ENCODE measurements at regions not wholly inside any gene's neighbourhood (a gene's known extent, or its start where the extent isn't known, plus 50 kb on each side); places are given as distances from the start of the nearest gene placed in this dataset.

- 81 to 86% methylated on average over 13 to 15 of the region's 15 CpGs for WGBS, 2 experiments
- no peaks in the 10 kb centered on the region for H3K36me3 ChIP-seq (ENCODE audit: control insufficient read depth, insufficient read depth, low read length)
- no peak overlapping the region for H3K27ac ChIP-seq (ENCODE audit: insufficient read depth, low read depth, low read length, poor library complexity, severe bottlenecking)
Observed at GRCh38 chr16:73285436-73286201, 237.7 kb upstream of the ZFHX3 start.

GRCh38 chr16:73280388-73280787 lies 232.5 kb upstream of the ZFHX3 start:
- H3K27ac ChIP-seq (ENCODE audit: insufficient read depth, low read depth, low read length, poor library complexity, severe bottlenecking) = no peak overlapping the region
- no peaks in the 10 kb centered on the region for H3K27me3 ChIP-seq (ENCODE audit: control insufficient read depth, insufficient read depth, low read length, poor library complexity, severe bottlenecking)
- no peaks in the 10 kb centered on the region for H3K36me3 ChIP-seq (ENCODE audit: control insufficient read depth, insufficient read depth, low read length)
- WGBS, 2 experiments = 92 to 100% methylated on average over 2 of the region's 2 CpGs
- no peak overlapping the region for H3K4me3 ChIP-seq (ENCODE audit: insufficient read depth, low read depth, low read length)
- H3K4me1 ChIP-seq (ENCODE audit: control insufficient read depth, insufficient read depth, low read length) = no peaks in the 10 kb centered on the region
- H3K9me3 ChIP-seq (ENCODE audit: control insufficient read depth, low read length) = no peaks in the 10 kb centered on the region

More at GRCh38 chr16:73285436-73286201, 237.7 kb upstream of the ZFHX3 start:
- H3K9me3 ChIP-seq (ENCODE audit: control insufficient read depth, low read length) = no peaks in the 10 kb centered on the region
- no peaks in the 10 kb centered on the region for H3K27me3 ChIP-seq (ENCODE audit: control insufficient read depth, insufficient read depth, low read length, poor library complexity, severe bottlenecking)
- no peak overlapping the region for H3K4me3 ChIP-seq (ENCODE audit: insufficient read depth, low read depth, low read length)
- H3K4me1 ChIP-seq (ENCODE audit: control insufficient read depth, insufficient read depth, low read length) = peaks cover 5% of the 10 kb centered on the region

DNA sequence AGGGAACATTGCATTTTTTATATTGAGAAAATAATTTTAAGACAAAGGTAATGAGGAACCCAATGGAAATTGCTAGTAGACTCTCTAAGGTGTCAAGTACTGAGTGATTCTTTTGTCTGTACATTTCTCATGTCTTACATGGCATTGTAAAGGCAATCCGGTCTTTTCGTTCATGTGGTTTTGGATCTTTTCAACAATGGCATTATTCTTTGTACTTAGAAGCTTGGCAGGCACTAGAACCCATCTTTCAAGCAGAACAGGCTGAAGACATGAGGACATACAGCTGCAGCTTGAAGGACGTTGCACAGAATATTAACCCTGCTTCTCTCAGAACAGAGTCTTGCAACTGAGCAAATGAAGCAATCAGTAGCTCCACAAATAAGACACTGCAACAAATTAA lies 231.5 kb upstream of the ZFHX3 start:
- H3K4me1 ChIP-seq (ENCODE audit: control insufficient read depth, insufficient read depth, low read length) = no peaks in the 10 kb centered on the region
- H3K36me3 ChIP-seq (ENCODE audit: control insufficient read depth, insufficient read depth, low read length) = no peaks in the 10 kb centered on the region
- H3K4me3 ChIP-seq (ENCODE audit: insufficient read depth, low read depth, low read length) = no peak overlapping the region
- no peak overlapping the region for H3K27ac ChIP-seq (ENCODE audit: insufficient read depth, low read depth, low read length, poor library complexity, severe bottlenecking)
- no peaks in the 10 kb centered on the region for H3K9me3 ChIP-seq (ENCODE audit: control insufficient read depth, low read length)
- 89 to 94% methylated on average over 3 of the region's 3 CpGs for WGBS, 2 experiments
- no peaks in the 10 kb centered on the region for H3K27me3 ChIP-seq (ENCODE audit: control insufficient read depth, insufficient read depth, low read length, poor library complexity, severe bottlenecking)

DNA sequence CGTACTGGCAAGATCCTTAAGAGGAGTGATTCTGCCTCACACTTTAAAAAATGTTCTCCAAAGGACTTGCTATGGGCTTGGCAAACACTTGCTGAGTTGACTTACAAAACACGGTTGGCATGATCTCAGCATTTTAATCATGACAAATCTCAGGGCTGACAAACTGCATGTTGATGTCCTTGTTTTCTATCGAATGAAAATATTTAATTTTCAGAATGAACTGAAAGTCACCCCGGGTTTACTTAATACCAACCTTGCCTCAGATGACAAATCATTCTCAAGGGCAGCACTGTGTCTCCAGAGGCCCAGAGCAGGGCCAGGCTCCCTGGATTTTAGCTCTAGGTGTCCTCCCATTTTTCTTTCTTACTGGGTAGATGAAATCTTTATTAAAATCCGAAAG lies 229.1 kb upstream of the ZFHX3 start:
- Histone ChIP-seq H3K4me1 (ENCODE audit: control insufficient read depth, insufficient read depth, low read length) (no peaks in the 10 kb centered on the region), H3K9me3 (ENCODE audit: control insufficient read depth, low read length) (no peaks in the 10 kb centered on the region), H3K36me3 (ENCODE audit: control insufficient read depth, insufficient read depth, low read length) (no peaks in the 10 kb centered on the region), H3K27ac (ENCODE audit: insufficient read depth, low read depth, low read length, poor library complexity, severe bottlenecking) (no peak overlapping the region), H3K27me3 (ENCODE audit: control insufficient read depth, insufficient read depth, low read length, poor library complexity, severe bottlenecking) (no peaks in the 10 kb centered on the region), H3K4me3 (ENCODE audit: insufficient read depth, low read depth, low read length) (no peak overlapping the region)
- 94 to 95% methylated on average over 5 of the region's 5 CpGs for WGBS, 2 experiments

DNA sequence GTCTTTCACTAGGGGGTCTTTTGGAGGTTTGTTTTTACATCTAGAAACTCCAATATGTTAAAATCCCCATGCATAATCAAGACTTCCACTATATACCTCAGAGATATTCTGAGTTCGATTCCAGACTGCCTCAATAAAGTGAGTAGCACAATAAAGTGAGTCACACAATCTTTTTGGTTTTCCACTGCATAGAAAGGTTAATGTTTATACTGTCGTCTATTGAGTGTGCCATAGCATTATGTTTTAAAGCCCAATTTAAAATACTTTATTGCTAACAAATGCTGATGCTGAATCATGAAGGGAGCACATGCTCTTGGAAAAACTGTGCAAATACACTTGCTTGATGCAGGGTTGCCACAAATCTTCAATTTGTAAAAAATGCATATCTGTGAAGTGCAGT lies 227.5 kb upstream of the ZFHX3 start:
- 87 to 100% methylated on average over 2 of the region's 2 CpGs for WGBS, 2 experiments
- Histone ChIP-seq H3K27me3 (ENCODE audit: control insufficient read depth, insufficient read depth, low read length, poor library complexity, severe bottlenecking) (no peaks in the 10 kb centered on the region), H3K27ac (ENCODE audit: insufficient read depth, low read depth, low read length, poor library complexity, severe bottlenecking) (no peak overlapping the region), H3K9me3 (ENCODE audit: control insufficient read depth, low read length) (no peaks in the 10 kb centered on the region), H3K4me1 (ENCODE audit: control insufficient read depth, insufficient read depth, low read length) (no peaks in the 10 kb centered on the region), H3K36me3 (ENCODE audit: control insufficient read depth, insufficient read depth, low read length) (no peaks in the 10 kb centered on the region), H3K4me3 (ENCODE audit: insufficient read depth, low read depth, low read length) (no peak overlapping the region)

- H3K9me3 ChIP-seq (ENCODE audit: control insufficient read depth, low read length) = no peaks in the 10 kb centered on the region
- 71 to 92% methylated on average over 3 to 5 of the region's 5 CpGs for WGBS, 2 experiments
- no peaks in the 10 kb centered on the region for H3K4me1 ChIP-seq (ENCODE audit: control insufficient read depth, insufficient read depth, low read length)
Observed at GRCh38 chr16:73275024-73275423, 227.1 kb upstream of the ZFHX3 start.

GRCh38 chr16:73274140-73274539 lies 226.2 kb upstream of the ZFHX3 start:
- Histone ChIP-seq H3K4me1 (ENCODE audit: control insufficient read depth, insufficient read depth, low read length) (no peaks in the 10 kb centered on the region), H3K27ac (ENCODE audit: insufficient read depth, low read depth, low read length, poor library complexity, severe bottlenecking) (no peak overlapping the region), H3K27me3 (ENCODE audit: control insufficient read depth, insufficient read depth, low read length, poor library complexity, severe bottlenecking) (no peaks in the 10 kb centered on the region), H3K36me3 (ENCODE audit: control insufficient read depth, insufficient read depth, low read length) (no peaks in the 10 kb centered on the region), H3K4me3 (ENCODE audit: insufficient read depth, low read depth, low read length) (no peak overlapping the region), H3K9me3 (ENCODE audit: control insufficient read depth, low read length) (no peaks in the 10 kb centered on the region)
- 89 to 100% methylated on average over 1 of the region's 1 CpG for WGBS, 2 experiments

More at GRCh38 chr16:73275024-73275423, 227.1 kb upstream of the ZFHX3 start:
- Histone ChIP-seq H3K27me3 (ENCODE audit: control insufficient read depth, insufficient read depth, low read length, poor library complexity, severe bottlenecking) (no peaks in the 10 kb centered on the region), H3K4me3 (ENCODE audit: insufficient read depth, low read depth, low read length) (no peak overlapping the region), H3K36me3 (ENCODE audit: control insufficient read depth, insufficient read depth, low read length) (no peaks in the 10 kb centered on the region), H3K27ac (ENCODE audit: insufficient read depth, low read depth, low read length, poor library complexity, severe bottlenecking) (no peak overlapping the region)

DNA sequence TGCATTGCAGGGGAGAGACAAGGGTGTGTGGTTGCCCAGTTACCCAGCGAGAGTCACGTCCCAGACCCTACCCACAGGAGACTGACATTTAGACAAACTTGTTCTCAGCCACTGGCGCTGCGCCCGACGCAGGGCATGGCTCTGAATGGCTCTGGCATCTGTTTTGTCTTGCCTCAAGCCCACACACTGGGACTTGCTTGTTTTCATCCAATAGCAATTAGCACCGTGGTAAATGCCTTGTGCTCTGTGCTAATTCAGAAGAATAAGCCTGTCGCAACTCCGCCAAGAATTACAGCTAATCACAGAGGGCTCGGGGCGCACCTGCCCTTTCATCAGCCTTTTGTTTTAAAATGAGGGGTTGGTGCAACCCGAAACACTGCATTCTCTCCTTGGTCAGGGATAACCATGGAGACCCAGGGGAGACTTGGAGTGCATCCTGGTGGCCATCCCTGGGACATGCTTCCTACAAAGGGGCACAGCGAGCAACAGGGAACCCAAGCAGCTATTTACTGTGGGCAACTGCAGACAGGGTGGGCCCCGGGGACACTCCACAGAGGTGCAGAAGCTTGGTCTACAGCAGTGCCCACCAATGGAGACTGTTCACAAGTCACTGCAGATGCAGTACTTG lies 220.6 kb upstream of the ZFHX3 start:
- Histone ChIP-seq H3K4me3 (ENCODE audit: insufficient read depth, low read depth, low read length) (no peak overlapping the region), H3K4me1 (ENCODE audit: control insufficient read depth, insufficient read depth, low read length) (no peaks in the 10 kb centered on the region), H3K27me3 (ENCODE audit: control insufficient read depth, insufficient read depth, low read length, poor library complexity, severe bottlenecking) (peaks cover 3% of the 10 kb centered on the region), H3K27ac (ENCODE audit: insufficient read depth, low read depth, low read length, poor library complexity, severe bottlenecking) (no peak overlapping the region), H3K9me3 (ENCODE audit: control insufficient read depth, low read length) (no peaks in the 10 kb centered on the region), H3K36me3 (ENCODE audit: control insufficient read depth, insufficient read depth, low read length) (no peaks in the 10 kb centered on the region)
- WGBS, 2 experiments = 58 to 65% methylated on average over 14 of the region's 14 CpGs

- 85 to 86% methylated on average over 5 of the region's 5 CpGs for WGBS, 2 experiments
- Histone ChIP-seq H3K9me3 (ENCODE audit: control insufficient read depth, low read length) (no peaks in the 10 kb centered on the region), H3K4me3 (ENCODE audit: insufficient read depth, low read depth, low read length) (no peak overlapping the region)
Observed at GRCh38 chr16:73265935-73266334, 218.0 kb upstream of the ZFHX3 start.

DNA sequence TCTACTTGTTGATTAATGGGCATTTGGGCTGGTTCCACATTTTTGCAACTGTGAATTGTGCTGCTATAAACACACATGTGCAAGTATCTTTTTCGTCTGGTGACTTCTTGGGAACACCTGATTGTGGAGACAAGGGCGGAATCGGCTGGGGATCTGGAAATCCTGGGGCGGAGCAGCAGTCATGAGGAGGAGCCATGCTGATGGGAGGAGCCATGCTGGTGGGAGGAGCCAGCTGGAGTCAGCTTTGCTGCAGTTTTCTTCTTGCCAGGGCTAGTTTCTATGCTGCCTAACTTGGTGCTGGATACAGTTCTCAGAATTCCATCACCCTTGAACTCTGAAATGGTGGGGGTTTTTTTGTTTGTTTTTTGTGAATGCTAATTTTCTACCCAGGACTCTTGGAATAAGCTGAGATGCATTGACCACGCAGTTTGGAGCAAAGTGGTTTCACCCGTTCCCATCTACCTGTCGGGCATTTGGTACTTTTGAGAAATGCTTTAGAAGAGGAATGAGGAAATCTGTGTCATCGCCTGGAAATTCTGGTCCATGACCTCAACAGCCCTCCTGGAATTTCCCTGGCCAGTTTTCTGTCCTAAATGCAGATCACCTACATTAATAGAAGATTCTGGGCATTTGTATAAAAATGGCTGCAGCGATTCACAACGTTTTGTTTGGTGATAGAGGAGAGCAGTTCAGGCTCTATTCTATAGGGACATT lies 217.4 kb upstream of the ZFHX3 start:
- 79 to 81% methylated on average over 10 of the region's 10 CpGs for whole genome bisulfite sequencing, 2 experiments
- no peak overlapping the region for H3K27ac ChIP-seq (ENCODE audit: insufficient read depth, low read depth, low read length, poor library complexity, severe bottlenecking)
- H3K9me3 ChIP-seq (ENCODE audit: control insufficient read depth, low read length) = no peaks in the 10 kb centered on the region
- no peak overlapping the region for H3K4me3 ChIP-seq (ENCODE audit: insufficient read depth, low read depth, low read length)
- H3K4me1 ChIP-seq (ENCODE audit: control insufficient read depth, insufficient read depth, low read length) = no peaks in the 10 kb centered on the region
- peaks cover 3% of the 10 kb centered on the region for H3K27me3 ChIP-seq (ENCODE audit: control insufficient read depth, insufficient read depth, low read length, poor library complexity, severe bottlenecking)
- no peaks in the 10 kb centered on the region for H3K36me3 ChIP-seq (ENCODE audit: control insufficient read depth, insufficient read depth, low read length)

More at GRCh38 chr16:73265935-73266334, 218.0 kb upstream of the ZFHX3 start:
- Histone ChIP-seq H3K27ac (ENCODE audit: insufficient read depth, low read depth, low read length, poor library complexity, severe bottlenecking) (no peak overlapping the region), H3K27me3 (ENCODE audit: control insufficient read depth, insufficient read depth, low read length, poor library complexity, severe bottlenecking) (peaks cover 3% of the 10 kb centered on the region), H3K4me1 (ENCODE audit: control insufficient read depth, insufficient read depth, low read length) (no peaks in the 10 kb centered on the region), H3K36me3 (ENCODE audit: control insufficient read depth, insufficient read depth, low read length) (no peaks in the 10 kb centered on the region)

Data from ectodermal cell (in vitro differentiated cells).